ENCODE measurements at regions not wholly inside any gene's neighbourhood (a gene's known extent, or its start where the extent isn't known, plus 50 kb on each side); places are given as distances from the start of the nearest gene placed in this dataset.

GRCh38 chr3:40660554-40660953 is 135.8 kb downstream of the ZNF621 start:
- Mint-ChIP-seq H3K9me3 (ENCODE audit: low read depth) (no peaks in the 10 kb centered on the region), H3K27ac (no peak overlapping the region), H3K4me3 (ENCODE audit: low read depth) (no peak overlapping the region), H3K36me3 (ENCODE audit: insufficient read depth) (no peaks in the 10 kb centered on the region), H3K27me3 (peaks cover 16% of the 10 kb centered on the region), H3K4me1 (ENCODE audit: low read depth) (no peaks in the 10 kb centered on the region)
- no peak for TF ChIP-seq CTCF (IDR thresholded peaks at IDR 0.05; ENCODE audit: unreplicated experiment)
- no peak for DNase-seq (ENCODE audit: low spot score, unreplicated experiment)

GRCh38 chr3:40661284-40661683 is 136.5 kb downstream of the ZNF621 start:
- no peaks in the 10 kb centered on the region for H3K9me3 Mint-ChIP-seq (ENCODE audit: low read depth)
- no peaks in the 10 kb centered on the region for H3K4me1 Mint-ChIP-seq (ENCODE audit: low read depth)
- no peak for DNase-seq (ENCODE audit: low spot score, unreplicated experiment)
- TF ChIP-seq CTCF (IDR thresholded peaks at IDR 0.05; ENCODE audit: unreplicated experiment) = no peak
- no peak overlapping the region for H3K4me3 Mint-ChIP-seq (ENCODE audit: low read depth)
- no peaks in the 10 kb centered on the region for H3K36me3 Mint-ChIP-seq (ENCODE audit: insufficient read depth)
- no peak overlapping the region for H3K27ac Mint-ChIP-seq
- H3K27me3 Mint-ChIP-seq = peaks cover 18% of the 10 kb centered on the region

GRCh38 chr3:40663280-40663679 is 138.5 kb downstream of the ZNF621 start:
- no peak for TF ChIP-seq CTCF (IDR thresholded peaks at IDR 0.05; ENCODE audit: unreplicated experiment)
- no peaks in the 10 kb centered on the region for H3K36me3 Mint-ChIP-seq (ENCODE audit: insufficient read depth)
- no peak overlapping the region for H3K4me3 Mint-ChIP-seq (ENCODE audit: low read depth)
- H3K27ac Mint-ChIP-seq = no peak overlapping the region
- H3K4me1 Mint-ChIP-seq (ENCODE audit: low read depth) = no peaks in the 10 kb centered on the region
- H3K27me3 Mint-ChIP-seq = peaks cover 12% of the 10 kb centered on the region
- no peaks in the 10 kb centered on the region for H3K9me3 Mint-ChIP-seq (ENCODE audit: low read depth)
- DNase-seq (ENCODE audit: low spot score, unreplicated experiment) = no peak

- no peaks in the 10 kb centered on the region for H3K36me3 Mint-ChIP-seq (ENCODE audit: insufficient read depth)
- H3K27ac Mint-ChIP-seq = no peak overlapping the region
- TF ChIP-seq CTCF (IDR thresholded peaks at IDR 0.05; ENCODE audit: unreplicated experiment) = no peak
- DNase-seq (ENCODE audit: low spot score, unreplicated experiment) = no peak
- peaks cover 6% of the 10 kb centered on the region for H3K27me3 Mint-ChIP-seq
- H3K4me1 Mint-ChIP-seq (ENCODE audit: low read depth) = peaks cover 3% of the 10 kb centered on the region
- H3K4me3 Mint-ChIP-seq (ENCODE audit: low read depth) = no peak overlapping the region
- H3K9me3 Mint-ChIP-seq (ENCODE audit: low read depth) = peaks cover 5% of the 10 kb centered on the region
Measured at GRCh38 chr3:40669176-40669575, 144.4 kb downstream of the ZNF621 start.

GRCh38 chr3:40672861-40673260 is 148.1 kb downstream of the ZNF621 start:
- Mint-ChIP-seq H3K4me1 (ENCODE audit: low read depth) (peaks cover 5% of the 10 kb centered on the region), H3K27ac (no peak overlapping the region), H3K9me3 (ENCODE audit: low read depth) (peaks cover 13% of the 10 kb centered on the region), H3K4me3 (ENCODE audit: low read depth) (no peak overlapping the region), H3K27me3 (no peaks in the 10 kb centered on the region), H3K36me3 (ENCODE audit: insufficient read depth) (no peaks in the 10 kb centered on the region)
- no peak for DNase-seq (ENCODE audit: low spot score, unreplicated experiment)
- no peak for TF ChIP-seq CTCF (IDR thresholded peaks at IDR 0.05; ENCODE audit: unreplicated experiment)

Data from progenitor cell of endocrine pancreas (in vitro differentiated cells).